Panc1 (cell line): ENCODE measurements at regions not wholly inside any gene's neighbourhood (a gene's known extent, or its start where the extent isn't known, plus 50 kb on each side); places are given as distances from the start of the nearest gene placed in this dataset.

Source experiments
- ATAC-seq: fragments of 200-7000 bp; cut with Tn5 transposase; 2 replicates; pipeline ENCODE4 v1.9.1; 2020; ENCODE audit warnings: mild to moderate bottlenecking, moderate library complexity
- BruUV-seq: library from RNA; stranded (reverse); fragments of 400-500 nt; replicated peaks from 2 replicates; lab custom pipeline; 2021; lab: Mats Ljungman, UMichigan
- CTCF ChIA-PET: fragments of 300-600 bp; sonication (Branson Sonifier 250); formaldehyde crosslinking; loops from one replicate; lab custom pipeline; 2022; ENCODE audit warnings: antibody characterized with exemption; lab: Charles Lee
- POLR2A ChIA-PET: fragments of 300-600 bp; sonication (Branson Sonifier 250); formaldehyde crosslinking; loops from one replicate; lab custom pipeline; 2022; ENCODE audit warnings: antibody characterized with exemption; lab: Charles Lee
- DNase-seq: peaks from one replicate; pipeline ENCODE4 v3.0.0-alpha.2; 2010; ENCODE audit warnings: low read depth, low spot score
- H3K27ac ChIP-seq: 2 replicates; pipeline ENCODE4 v1.5.1; 2011; ENCODE audit warnings: mild to moderate bottlenecking, low read length, inconsistent platforms
- H3K27me3 ChIP-seq: fragments of 200-500 bp; sonication (Bioruptor generic); 2 replicates; pipeline ENCODE4 v1.6.0; 2014; ENCODE audit warnings: low read length, inconsistent platforms; ENCODE audit not compliant: control insufficient read depth, insufficient read depth
- H3K36me3 ChIP-seq: fragments of 200-500 bp; sonication (Bioruptor generic); 2 replicates; pipeline ENCODE4 v1.5.1; 2014; ENCODE audit warnings: inconsistent platforms, mild to moderate bottlenecking, low read length, moderate library complexity; ENCODE audit not compliant: control insufficient read depth, insufficient read depth
- H3K4me1 ChIP-seq: 2 replicates; pipeline ENCODE4 v1.5.1; 2011; ENCODE audit warnings: inconsistent platforms, mild to moderate bottlenecking, low read length, moderate library complexity; ENCODE audit not compliant: control insufficient read depth, insufficient read depth
- H3K4me3 ChIP-seq, 2 experiments: 2 replicates each; pipeline ENCODE4 v1.5.1; 2011 to 2012; ENCODE audit warnings: low read depth in 2 of 2, low read length in 2 of 2, mild to moderate bottlenecking in 2 of 2, inconsistent platforms in 1 of 2, moderate library complexity in 1 of 2
- H3K9me3 ChIP-seq: fragments of 200-500 bp; sonication (Bioruptor generic); 2 replicates; pipeline ENCODE4 v1.5.1; 2014; ENCODE audit warnings: low read depth, mild to moderate bottlenecking, inconsistent platforms, low read length, moderate library complexity; ENCODE audit not compliant: control insufficient read depth, insufficient read depth
- CTCF ChIP-seq: fragments of 450-650 bp; IDR thresholded peaks from 2 replicates; pipeline ENCODE4 v1.5.1; 2017; ENCODE audit warnings: mild to moderate bottlenecking
- POLR2AphosphoS5 ChIP-seq: IDR thresholded peaks from 2 replicates; pipeline ENCODE4 v1.6.1; 2012; ENCODE audit warnings: mild to moderate bottlenecking, low read depth, low read length, moderate library complexity
- REST ChIP-seq, 2 experiments: IDR thresholded peaks; 2 replicates each; pipeline ENCODE4 v1.6.1; 2011 to 2012; ENCODE audit warnings: low read depth in 2 of 2, control low read depth in 1 of 2, low read length in 1 of 2, mild to moderate bottlenecking in 1 of 2, moderate library complexity in 1 of 2; ENCODE audit not compliant: insufficient read depth in 1 of 2
- SIN3A ChIP-seq: IDR thresholded peaks from 2 replicates; pipeline ENCODE4 v1.6.1; 2012; ENCODE audit warnings: low read depth, mild to moderate bottlenecking, low read length, moderate library complexity, borderline replicate concordance; ENCODE audit not compliant: insufficient read depth
- TCF7L2 ChIP-seq: IDR thresholded peaks from 2 replicates; pipeline ENCODE4 v1.6.1; 2011; ENCODE audit warnings: mild to moderate bottlenecking, low read depth, low read length, inconsistent platforms
- in situ Hi-C: cut with HindIII; loops from 2 replicates; pipeline ENCODE4 v1.10.0; 2016; ENCODE audit warnings: low sequenced_read_pairs, low pct_unique_long_range_greater_than_20kb
- intact Hi-C: fragments of 100-400 bp; cut with micrococcal nuclease; formaldehyde crosslinking; loops from one replicate; pipeline ENCODE4 v1.10.0; 2022; ENCODE audit not compliant: unreplicated experiment

- BruUV-seq, result no TSS peak
- Histone ChIP-seq H3K9me3 (no peaks in the 10 kb centered on the region), H3K27ac (no peak overlapping the region), H3K27me3 (no peaks in the 10 kb centered on the region), H3K36me3 (no peaks in the 10 kb centered on the region), H3K4me1 (no peaks in the 10 kb centered on the region), H3K4me3 (no peak overlapping the region)
- ChIA-PET CTCF (no interaction called here), POLR2A (no interaction called here)
- intact Hi-C loops (no loop called here), in situ Hi-C loops (no loop called here)
- ATAC-seq (no peak), DNase-seq (no peak)
- no peak for TF ChIP-seq POLR2AphosphoS5
- TF ChIP-seq CTCF, result no peak
- no peak for TF ChIP-seq REST (IDR thresholded peaks at IDR 0.05; ENCODE audit: insufficient read depth in 1 of 2, low read depth in 2 of 2, low read length in 1 of 2)
- no peak for TF ChIP-seq SIN3A
- no peak for TF ChIP-seq TCF7L2
Measured at GRCh38 chr12:103161582-103162362, 204.3 kb downstream of the ASCL1 start.

- no peak for DNase-seq
- no peak for ATAC-seq
- no TSS peak for BruUV-seq
- Histone ChIP-seq H3K36me3 (no peaks in the 10 kb centered on the region), H3K27me3 (no peaks in the 10 kb centered on the region), H3K9me3 (no peaks in the 10 kb centered on the region), H3K4me1 (no peaks in the 10 kb centered on the region), H3K4me3 (no peak overlapping the region), H3K27ac (no peak overlapping the region)
- ChIA-PET POLR2A (no interaction called here), CTCF (interaction anchor here (0.7 kb wide), 1 partner anchor 403 kb away, joined by 11 read pairs; no protein-coding TSS in a partner anchor)
- in situ Hi-C loops, result no loop called here
- TF ChIP-seq REST (IDR thresholded peaks at IDR 0.05; ENCODE audit: insufficient read depth in 1 of 2, low read depth in 2 of 2, low read length in 1 of 2) (no peak), POLR2AphosphoS5 (no peak), CTCF (no peak), SIN3A (no peak), TCF7L2 (no peak)
- intact Hi-C loops, result no loop called here
Measured at GRCh38 chr12:103166949-103167348, 209.5 kb downstream of the ASCL1 start.
